ENCODE measurements at regions not wholly inside any gene's neighbourhood (a gene's known extent, or its start where the extent isn't known, plus 50 kb on each side); places are given as distances from the start of the nearest gene placed in this dataset.
"Not testable (repeated sequence)": the region's sequence is repeated elsewhere in the genome, so short reads cannot be mapped to it uniquely, and the experiment has no call there.

GRCh38 chr5:44983006-44983405 is 174.3 kb downstream of the MRPS30 start:
- peaks cover 7 to 37% of the 10 kb centered on the region in 2 donors for H3K36me3 Mint-ChIP-seq
- ATAC-seq (no peak), DNase-seq (ENCODE audit: low spot score in 2 of 2) (no peak)
- H3K27ac Mint-ChIP-seq = no peak overlapping the region
- H3K9me3 Mint-ChIP-seq = peaks cover 37 to 47% of the 10 kb centered on the region in 2 donors

- H3K27ac Mint-ChIP-seq = no peak overlapping the region
- H3K9me3 Mint-ChIP-seq = peaks cover 28 to 30% of the 10 kb centered on the region in 2 donors
- ATAC-seq (no peak), DNase-seq (ENCODE audit: low spot score in 2 of 2) (no peak)
- peaks cover 7 to 33% of the 10 kb centered on the region in 2 donors for H3K36me3 Mint-ChIP-seq
Observed at GRCh38 chr5:44987026-44987425, 178.3 kb downstream of the MRPS30 start.

GRCh38 chr5:44991693-44992092 is 182.9 kb downstream of the MRPS30 start:
- no peak for ATAC-seq
- no peak for DNase-seq (ENCODE audit: low spot score in 2 of 2)
- H3K36me3 Mint-ChIP-seq = peaks cover 0 to 6% of the 10 kb centered on the region in 2 donors
- peaks cover 4 to 7% of the 10 kb centered on the region in 2 donors for H3K9me3 Mint-ChIP-seq
- H3K27ac Mint-ChIP-seq = no peak overlapping the region

- H3K9me3 Mint-ChIP-seq = peaks cover 4 to 6% of the 10 kb centered on the region in 2 donors
- DNase-seq (ENCODE audit: low spot score in 2 of 2) = no peak
- ATAC-seq = no peak
- no peak overlapping the region for H3K27ac Mint-ChIP-seq
- peaks cover 0 to 6% of the 10 kb centered on the region in 2 donors for H3K36me3 Mint-ChIP-seq
Observed at GRCh38 chr5:44993286-44993685, 184.5 kb downstream of the MRPS30 start.

- H3K9me3 Mint-ChIP-seq = no peaks in the 10 kb centered on the region
Observed at GRCh38 chr5:44997506-44997905, 188.8 kb downstream of the MRPS30 start.

GRCh38 chr5:45007102-45007501 is 198.4 kb downstream of the MRPS30 start:
- DNase-seq (ENCODE audit: low spot score in 2 of 2); H3K9me3 Mint-ChIP-seq; H3K27ac Mint-ChIP-seq; ATAC-seq; H3K36me3 Mint-ChIP-seq: not testable (repeated sequence)

More at GRCh38 chr5:44997506-44997905, 188.8 kb downstream of the MRPS30 start:
- Mint-ChIP-seq H3K36me3 (no peaks in the 10 kb centered on the region), H3K27ac (no peak overlapping the region)
- no peak for DNase-seq (ENCODE audit: low spot score in 2 of 2)
- ATAC-seq = no peak

- peaks cover 5 to 13% of the 10 kb centered on the region in 2 donors for H3K9me3 Mint-ChIP-seq
- H3K27ac Mint-ChIP-seq = no peak overlapping the region
- no peaks in the 10 kb centered on the region for H3K36me3 Mint-ChIP-seq
- ATAC-seq = no peak
- DNase-seq (ENCODE audit: low spot score in 2 of 2) = no peak
Observed at GRCh38 chr5:45017568-45017967, 208.8 kb downstream of the MRPS30 start.

GRCh38 chr5:45029553-45029952 is 220.8 kb downstream of the MRPS30 start:
- H3K27ac Mint-ChIP-seq = no peak overlapping the region
- no peaks in the 10 kb centered on the region for H3K36me3 Mint-ChIP-seq
- ATAC-seq (no peak), DNase-seq (ENCODE audit: low spot score in 2 of 2) (no peak)
- H3K9me3 Mint-ChIP-seq = peaks cover 0 to 10% of the 10 kb centered on the region in 2 donors

GRCh38 chr5:45035991-45036390 is 227.2 kb downstream of the MRPS30 start:
- H3K9me3 Mint-ChIP-seq = no peaks in the 10 kb centered on the region
- H3K36me3 Mint-ChIP-seq = no peaks in the 10 kb centered on the region
- DNase-seq (ENCODE audit: low spot score in 2 of 2) (no peak), ATAC-seq (no peak)
- no peak overlapping the region for H3K27ac Mint-ChIP-seq

GRCh38 chr5:45037927-45038326 is 229.2 kb downstream of the MRPS30 start:
- DNase-seq (ENCODE audit: low spot score in 2 of 2) (no peak), ATAC-seq (no peak)
- Mint-ChIP-seq H3K36me3 (no peaks in the 10 kb centered on the region), H3K27ac (no peak overlapping the region), H3K9me3 (no peaks in the 10 kb centered on the region)

- Mint-ChIP-seq H3K36me3 (no peaks in the 10 kb centered on the region), H3K27ac (no peak overlapping the region), H3K9me3 (no peaks in the 10 kb centered on the region)
- no peak for DNase-seq (ENCODE audit: low spot score in 2 of 2)
- no peak for ATAC-seq
Observed at GRCh38 chr5:45038366-45038987, 229.7 kb downstream of the MRPS30 start.

- no peak overlapping the region for H3K27ac Mint-ChIP-seq
- no peaks in the 10 kb centered on the region for H3K36me3 Mint-ChIP-seq
- peaks cover 0 to 5% of the 10 kb centered on the region in 2 donors for H3K9me3 Mint-ChIP-seq
- ATAC-seq (no peak), DNase-seq (ENCODE audit: low spot score in 2 of 2) (no peak)
Observed at GRCh38 chr5:45042283-45042682, 233.5 kb downstream of the MRPS30 start.

- Mint-ChIP-seq H3K9me3 (peaks cover 0 to 4% of the 10 kb centered on the region in 2 donors), H3K27ac (no peak overlapping the region), H3K36me3 (no peaks in the 10 kb centered on the region)
- no peak for ATAC-seq
- no peak for DNase-seq (ENCODE audit: low spot score in 2 of 2)
Observed at GRCh38 chr5:45057564-45057963, 248.8 kb downstream of the MRPS30 start.

- DNase-seq (ENCODE audit: low spot score in 2 of 2) (no peak), ATAC-seq (no peak)
- Mint-ChIP-seq H3K27ac (no peak overlapping the region), H3K9me3 (peaks cover 0 to 6% of the 10 kb centered on the region in 2 donors), H3K36me3 (no peaks in the 10 kb centered on the region)
Observed at GRCh38 chr5:45060724-45061123, 252.0 kb downstream of the MRPS30 start.

GRCh38 chr5:45062044-45062443 is 253.3 kb downstream of the MRPS30 start:
- no peak overlapping the region for H3K27ac Mint-ChIP-seq
- no peaks in the 10 kb centered on the region for H3K36me3 Mint-ChIP-seq
- ATAC-seq (no peak), DNase-seq (ENCODE audit: low spot score in 2 of 2) (no peak)
- H3K9me3 Mint-ChIP-seq = peaks cover 0 to 6% of the 10 kb centered on the region in 2 donors

GRCh38 chr5:45081082-45081481 is 272.3 kb downstream of the MRPS30 start:
- Mint-ChIP-seq H3K27ac (no peak overlapping the region), H3K9me3 (peaks cover 15 to 16% of the 10 kb centered on the region in 2 donors), H3K36me3 (no peaks in the 10 kb centered on the region)
- ATAC-seq (no peak), DNase-seq (ENCODE audit: low spot score in 2 of 2) (no peak)

GRCh38 chr5:45089870-45090269 is 281.1 kb downstream of the MRPS30 start:
- no peak overlapping the region for H3K27ac Mint-ChIP-seq
- H3K9me3 Mint-ChIP-seq = peaks cover 4 to 22% of the 10 kb centered on the region in 2 donors
- DNase-seq (ENCODE audit: low spot score in 2 of 2) = no peak
- ATAC-seq = no peak
- H3K36me3 Mint-ChIP-seq = no peaks in the 10 kb centered on the region

GRCh38 chr5:45093377-45093776 is 284.6 kb downstream of the MRPS30 start:
- Mint-ChIP-seq H3K36me3 (no peaks in the 10 kb centered on the region), H3K9me3 (peaks cover 4 to 17% of the 10 kb centered on the region in 2 donors), H3K27ac (no peak overlapping the region)
- DNase-seq (ENCODE audit: low spot score in 2 of 2) (no peak), ATAC-seq (no peak)
